Cardiac muscle cell (in vitro differentiated cells and primary cell): ENCODE measurements at regions not wholly inside any gene's neighbourhood (a gene's known extent, or its start where the extent isn't known, plus 50 kb on each side); places are given as distances from the start of the nearest gene placed in this dataset.

ENCODE experiments used
- DNase-seq, 2 donors: peaks; one replicate each; pipeline versions ENCODE4 v3.0.0 to v3.0.0-alpha.2; 2010 to 2017; ENCODE audit warnings: low read depth in 1 of 2, low spot score in 1 of 2
- H3K27ac ChIP-seq: fragments of 200-600 bp; sonication (generic); 2 replicates; pipeline ENCODE4 v1.5.1; 2016
- H3K27me3 ChIP-seq: fragments of 200-600 bp; sonication (generic); 2 replicates; pipeline ENCODE4 v1.6.0; 2016; ENCODE audit warnings: control low read depth
- H3K36me3 ChIP-seq: fragments of 200-600 bp; sonication (generic); 2 replicates; pipeline ENCODE4 v1.5.1; 2016; ENCODE audit warnings: control low read depth
- H3K4me1 ChIP-seq: fragments of 200-600 bp; sonication (generic); 2 replicates; pipeline ENCODE4 v1.8.1; 2017; ENCODE audit warnings: low read depth, mild to moderate bottlenecking, mixed run types
- H3K4me3 ChIP-seq: fragments of 200-600 bp; sonication (generic); 2 replicates; pipeline ENCODE4 v1.5.1; 2016; ENCODE audit warnings: mild to moderate bottlenecking
- H3K9me3 ChIP-seq: fragments of 200-600 bp; sonication (generic); 2 replicates; pipeline ENCODE4 v1.5.1; 2017; ENCODE audit warnings: low read depth, mild to moderate bottlenecking, control low read depth
- CTCF ChIP-seq: IDR thresholded peaks from 2 replicates; pipeline ENCODE4 v1.5.1; 2012; ENCODE audit warnings: low read depth, mild to moderate bottlenecking, low read length

- DNase-seq: no peak
- TF ChIP-seq CTCF: no peak
- no peaks in the 10 kb centered on the region for H3K4me1 ChIP-seq
These were observed 1115.3 kb downstream of the PDHA2 start for GRCh38 chr4:96955226-96955625.

GRCh38 chr4:96955691-96956090 lies 1115.8 kb downstream of the PDHA2 start:
- H3K27ac ChIP-seq: no peak overlapping the region
- no peak for TF ChIP-seq CTCF

More at GRCh38 chr4:96955226-96955625, 1115.3 kb downstream of the PDHA2 start:
- Histone ChIP-seq H3K4me3 (no peak overlapping the region), H3K27ac (no peak overlapping the region), H3K9me3 (no peaks in the 10 kb centered on the region), H3K36me3 (no peaks in the 10 kb centered on the region), H3K27me3 (no peaks in the 10 kb centered on the region)

GRCh38 chr4:96969455-96969854 lies 1129.6 kb downstream of the PDHA2 start:
- TF ChIP-seq CTCF: no peak
- H3K36me3 ChIP-seq: no peaks in the 10 kb centered on the region
- no peak for DNase-seq
- H3K4me3 ChIP-seq: no peak overlapping the region
- H3K27me3 ChIP-seq: no peaks in the 10 kb centered on the region
- H3K27ac ChIP-seq: no peak overlapping the region
- no peaks in the 10 kb centered on the region for H3K4me1 ChIP-seq
- no peaks in the 10 kb centered on the region for H3K9me3 ChIP-seq

More at GRCh38 chr4:96955691-96956090, 1115.8 kb downstream of the PDHA2 start:
- no peak for DNase-seq
- H3K9me3 ChIP-seq: no peaks in the 10 kb centered on the region
- no peaks in the 10 kb centered on the region for H3K4me1 ChIP-seq
- H3K27me3 ChIP-seq: no peaks in the 10 kb centered on the region
- H3K4me3 ChIP-seq: no peak overlapping the region
- no peaks in the 10 kb centered on the region for H3K36me3 ChIP-seq

- Histone ChIP-seq H3K27me3 (no peaks in the 10 kb centered on the region), H3K4me1 (no peaks in the 10 kb centered on the region), H3K4me3 (no peak overlapping the region), H3K27ac (no peak overlapping the region), H3K36me3 (no peaks in the 10 kb centered on the region), H3K9me3 (no peaks in the 10 kb centered on the region)
- no peak for DNase-seq
- TF ChIP-seq CTCF: no peak
These were observed 1133.0 kb downstream of the PDHA2 start for GRCh38 chr4:96972920-96973319.

- no peak for TF ChIP-seq CTCF
- Histone ChIP-seq H3K27me3 (no peaks in the 10 kb centered on the region), H3K4me3 (no peak overlapping the region), H3K27ac (no peak overlapping the region), H3K4me1 (no peaks in the 10 kb centered on the region), H3K36me3 (no peaks in the 10 kb centered on the region), H3K9me3 (no peaks in the 10 kb centered on the region)
- no peak for DNase-seq
These were observed 1134.4 kb downstream of the PDHA2 start for GRCh38 chr4:96974295-96974694.

- H3K36me3 ChIP-seq: no peaks in the 10 kb centered on the region
- peak in 1 of 2 donors; percentile 0 for DNase-seq
- no peak overlapping the region for H3K4me3 ChIP-seq
- no peaks in the 10 kb centered on the region for H3K9me3 ChIP-seq
- no peak overlapping the region for H3K27ac ChIP-seq
- no peaks in the 10 kb centered on the region for H3K27me3 ChIP-seq
- no peaks in the 10 kb centered on the region for H3K4me1 ChIP-seq
- no peak for TF ChIP-seq CTCF
These were observed 1143.9 kb downstream of the PDHA2 start for GRCh38 chr4:96983830-96984229.
